Neural cell (in vitro differentiated cells): ENCODE measurements at regions not wholly inside any gene's neighbourhood (a gene's known extent, or its start where the extent isn't known, plus 50 kb on each side); places are given as distances from the start of the nearest gene placed in this dataset.

Experiments used
- EP300 ChIP-seq: fragments of 450-650 bp; conservative IDR thresholded peaks from 2 replicates; pipeline ENCODE4 v1.6.1; 2014; ENCODE audit warnings: antibody characterized with exemption, mild to moderate bottlenecking, moderate library complexity; ENCODE audit not compliant: poor library complexity, severe bottlenecking
- EZH2 ChIP-seq: fragments of 200-600, 300-800 bp; shearing (Covaris generic), sonication (generic); IDR thresholded peaks from 2 replicates; pipeline ENCODE4 v1.6.1; 2014; ENCODE audit warnings: antibody characterized with exemption, low read length, borderline replicate concordance, mild to moderate bottlenecking; ENCODE audit not compliant: insufficient read depth, poor library complexity, severe bottlenecking
- RAD21 ChIP-seq: fragments of 450-650 bp; conservative IDR thresholded peaks from 2 replicates; pipeline ENCODE4 v1.6.1; 2014; ENCODE audit warnings: antibody characterized with exemption, mild to moderate bottlenecking, moderate library complexity
- TF ChIP-seq, protein P1 (sequence below): fragments of 450-650 bp; IDR thresholded peaks from 2 replicates; pipeline ENCODE4 v1.5.1; 2014; ENCODE audit warnings: antibody characterized with exemption, mild to moderate bottlenecking, moderate library complexity; ENCODE audit not compliant: poor library complexity, severe bottlenecking

DNA sequence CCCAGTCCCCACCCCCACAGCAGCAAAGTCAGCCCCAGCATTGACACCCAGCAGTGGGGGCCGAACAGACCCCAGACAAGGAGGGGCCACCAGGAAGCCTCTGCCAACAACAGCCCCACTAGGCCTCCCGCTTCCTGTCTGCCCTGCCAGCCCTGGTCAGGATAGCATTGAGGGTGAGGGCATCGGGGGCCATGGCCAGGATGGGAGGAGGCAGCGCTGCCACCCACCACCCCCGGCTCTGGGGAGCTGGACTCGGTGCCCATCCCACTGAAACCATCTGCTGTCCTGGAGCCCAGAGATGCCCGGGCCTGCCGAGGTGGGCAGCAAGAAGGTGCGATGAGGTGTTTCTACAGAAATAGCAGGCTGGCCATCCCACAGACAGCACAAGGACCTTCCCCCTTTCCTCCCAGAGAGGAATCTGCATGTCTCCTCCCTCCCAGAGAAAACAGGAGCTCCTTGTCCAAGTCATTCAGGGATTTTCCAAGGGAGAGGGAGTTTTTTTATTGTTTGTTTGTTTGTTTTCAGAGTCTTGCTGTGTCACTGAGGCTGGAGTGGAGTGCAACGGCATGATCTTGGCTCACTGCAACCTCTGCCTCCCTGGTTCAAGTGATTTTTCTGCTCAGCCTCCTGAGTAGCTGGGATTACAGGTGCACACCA, 62.1 kb upstream of the BHLHE23 start:
- TF ChIP-seq EP300, result no peak
- TF ChIP-seq, protein P1, sequence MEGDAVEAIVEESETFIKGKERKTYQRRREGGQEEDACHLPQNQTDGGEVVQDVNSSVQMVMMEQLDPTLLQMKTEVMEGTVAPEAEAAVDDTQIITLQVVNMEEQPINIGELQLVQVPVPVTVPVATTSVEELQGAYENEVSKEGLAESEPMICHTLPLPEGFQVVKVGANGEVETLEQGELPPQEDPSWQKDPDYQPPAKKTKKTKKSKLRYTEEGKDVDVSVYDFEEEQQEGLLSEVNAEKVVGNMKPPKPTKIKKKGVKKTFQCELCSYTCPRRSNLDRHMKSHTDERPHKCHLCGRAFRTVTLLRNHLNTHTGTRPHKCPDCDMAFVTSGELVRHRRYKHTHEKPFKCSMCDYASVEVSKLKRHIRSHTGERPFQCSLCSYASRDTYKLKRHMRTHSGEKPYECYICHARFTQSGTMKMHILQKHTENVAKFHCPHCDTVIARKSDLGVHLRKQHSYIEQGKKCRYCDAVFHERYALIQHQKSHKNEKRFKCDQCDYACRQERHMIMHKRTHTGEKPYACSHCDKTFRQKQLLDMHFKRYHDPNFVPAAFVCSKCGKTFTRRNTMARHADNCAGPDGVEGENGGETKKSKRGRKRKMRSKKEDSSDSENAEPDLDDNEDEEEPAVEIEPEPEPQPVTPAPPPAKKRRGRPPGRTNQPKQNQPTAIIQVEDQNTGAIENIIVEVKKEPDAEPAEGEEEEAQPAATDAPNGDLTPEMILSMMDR, result no peak
- TF ChIP-seq EZH2, result no peak
- TF ChIP-seq RAD21, result no peak
